PC-3 (cell line): ENCODE measurements at regions not wholly inside any gene's neighbourhood (a gene's known extent, or its start where the extent isn't known, plus 50 kb on each side); places are given as distances from the start of the nearest gene placed in this dataset.

Experiments
- ATAC-seq: fragments of 200-7000 bp; cut with Tn5 transposase; 2 replicates; pipeline ENCODE4 v1.9.1; 2020; ENCODE audit warnings: mild to moderate bottlenecking, moderate library complexity
- BruUV-seq: library from RNA; stranded (reverse); fragments of 400-500 nt; replicated peaks from 2 replicates; lab custom pipeline; 2021; lab: Mats Ljungman, UMichigan
- CTCF ChIA-PET: fragments of 300-600 bp; sonication (Branson Sonifier 250); formaldehyde crosslinking; loops from one replicate; lab custom pipeline; 2022; ENCODE audit warnings: antibody characterized with exemption; lab: Charles Lee
- POLR2A ChIA-PET: fragments of 300-600 bp; sonication (Branson Sonifier 250); formaldehyde crosslinking; loops from one replicate; lab custom pipeline; 2022; ENCODE audit warnings: antibody characterized with exemption; ENCODE audit not compliant: unreplicated experiment; lab: Charles Lee
- DNase-seq: peaks from one replicate; pipeline ENCODE4 v3.0.0-alpha.2; 2015
- H2AFZ ChIP-seq: fragments of 300-600 bp; sonication (generic); 2 replicates; pipeline ENCODE4 v1.6.0; 2016; ENCODE audit warnings: antibody characterized with exemption, low read length
- H3F3A ChIP-seq: fragments of 300-600 bp; sonication (generic); one replicate; pipeline ENCODE4 v1.6.0; 2017; ENCODE audit warnings: antibody characterized with exemption, low read length, control low read depth, mild to moderate bottlenecking; ENCODE audit not compliant: unreplicated experiment
- H3K27ac ChIP-seq: fragments of 300-600 bp; sonication (generic); 2 replicates; pipeline ENCODE4 v1.5.1; 2016; ENCODE audit warnings: mild to moderate bottlenecking, low read length
- H3K27me3 ChIP-seq: fragments of 300-600 bp; sonication (generic); 2 replicates; pipeline ENCODE4 v1.6.1; 2016; ENCODE audit warnings: low read length, mixed read lengths
- H3K36me3 ChIP-seq: fragments of 300-600 bp; sonication (generic); 2 replicates; pipeline ENCODE4 v1.6.1; 2016; ENCODE audit warnings: low read depth, mixed run types, low read length, mixed read lengths
- H3K4me1 ChIP-seq: fragments of 300-600 bp; sonication (generic); 2 replicates; pipeline ENCODE4 v1.5.1; 2016; ENCODE audit warnings: low read length; ENCODE audit not compliant: insufficient read depth
- H3K4me2 ChIP-seq: fragments of 300-600 bp; sonication (generic); 2 replicates; pipeline ENCODE4 v1.6.0; 2016; ENCODE audit warnings: low read length
- H3K4me3 ChIP-seq: fragments of 300-600 bp; sonication (generic); 2 replicates; pipeline ENCODE4 v1.5.1; 2016; ENCODE audit warnings: mild to moderate bottlenecking, low read length, mixed read lengths
- H3K79me2 ChIP-seq: fragments of 300-600 bp; sonication (generic); 2 replicates; pipeline ENCODE4 v1.6.1; 2017; ENCODE audit warnings: low read length, mixed read lengths
- H3K9ac ChIP-seq: fragments of 300-600 bp; sonication (generic); 2 replicates; pipeline ENCODE4 v1.6.0; 2016; ENCODE audit warnings: mild to moderate bottlenecking, low read length
- H3K9me2 ChIP-seq: fragments of 300-600 bp; sonication (generic); replicated peaks from 2 replicates; pipeline ENCODE4 v1.6.1; 2016; ENCODE audit warnings: mixed run types, low read length, mixed read lengths
- H3K9me3 ChIP-seq: fragments of 300-600 bp; sonication (generic); 2 replicates; pipeline ENCODE4 v1.6.1; 2016; ENCODE audit warnings: low read length, mixed read lengths
- H4K20me1 ChIP-seq: fragments of 300-600 bp; sonication (generic); 2 replicates; pipeline ENCODE4 v1.6.1; 2016; ENCODE audit warnings: low read length, mixed read lengths
- EZH2 ChIP-seq: fragments of 300-600 bp; sonication (generic); IDR thresholded peaks from one replicate; pipeline ENCODE4 v1.6.1; 2017; ENCODE audit warnings: antibody characterized with exemption, mild to moderate bottlenecking, low read length; ENCODE audit not compliant: unreplicated experiment
- EZH2phosphoT487 ChIP-seq: fragments of 300-600 bp; sonication (generic); IDR thresholded peaks from 2 replicates; pipeline ENCODE4 v1.6.1; 2018; ENCODE audit warnings: mild to moderate bottlenecking, antibody characterized with exemption, low read length, borderline replicate concordance
- intact Hi-C: fragments of 100-400 bp; cut with micrococcal nuclease; formaldehyde crosslinking; loops from 2 replicates; pipeline ENCODE4 v1.9.0; 2023
- TF ChIP-seq, protein P1 (sequence below): fragments of 300-600 bp; sonication (generic); conservative IDR thresholded peaks from 2 replicates; pipeline ENCODE4 v1.5.1; 2017; ENCODE audit warnings: antibody characterized with exemption, low read depth, mild to moderate bottlenecking, low read length

DNA sequence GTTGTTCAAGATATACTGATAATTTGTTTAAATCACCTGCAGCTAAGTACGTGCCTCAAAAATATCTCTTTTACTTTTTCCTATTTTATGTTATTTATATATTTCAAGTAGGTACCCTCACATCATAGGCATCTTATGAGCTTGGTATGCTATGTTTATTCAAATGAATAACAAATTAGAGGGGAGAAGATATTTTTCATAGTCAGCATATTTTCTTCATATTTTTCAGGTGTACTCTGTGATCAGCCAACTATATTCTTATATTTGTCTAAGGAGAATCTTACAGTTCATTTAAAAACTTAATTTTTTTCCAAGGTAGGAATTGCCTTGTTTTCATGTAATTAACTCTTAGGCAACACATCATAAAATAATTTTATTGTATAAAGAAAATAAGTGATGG lies 421.1 kb upstream of the GRM7 start:
- Histone ChIP-seq H3K9me2 (no peaks in the 10 kb centered on the region), H3K27me3 (no peaks in the 10 kb centered on the region), H2AFZ (no peak overlapping the region), H3K9me3 (no peaks in the 10 kb centered on the region), H3K36me3 (no peaks in the 10 kb centered on the region), H3K4me2 (no peak overlapping the region), H3K27ac (no peak overlapping the region), H3K4me3 (no peak overlapping the region), H3K9ac (no peak overlapping the region), H3K79me2 (no peaks in the 10 kb centered on the region), H3F3A (no peaks in the 10 kb centered on the region), H3K4me1 (no peaks in the 10 kb centered on the region), H4K20me1 (no peaks in the 10 kb centered on the region)
- DNase-seq = no peak
- TF ChIP-seq, protein P1, sequence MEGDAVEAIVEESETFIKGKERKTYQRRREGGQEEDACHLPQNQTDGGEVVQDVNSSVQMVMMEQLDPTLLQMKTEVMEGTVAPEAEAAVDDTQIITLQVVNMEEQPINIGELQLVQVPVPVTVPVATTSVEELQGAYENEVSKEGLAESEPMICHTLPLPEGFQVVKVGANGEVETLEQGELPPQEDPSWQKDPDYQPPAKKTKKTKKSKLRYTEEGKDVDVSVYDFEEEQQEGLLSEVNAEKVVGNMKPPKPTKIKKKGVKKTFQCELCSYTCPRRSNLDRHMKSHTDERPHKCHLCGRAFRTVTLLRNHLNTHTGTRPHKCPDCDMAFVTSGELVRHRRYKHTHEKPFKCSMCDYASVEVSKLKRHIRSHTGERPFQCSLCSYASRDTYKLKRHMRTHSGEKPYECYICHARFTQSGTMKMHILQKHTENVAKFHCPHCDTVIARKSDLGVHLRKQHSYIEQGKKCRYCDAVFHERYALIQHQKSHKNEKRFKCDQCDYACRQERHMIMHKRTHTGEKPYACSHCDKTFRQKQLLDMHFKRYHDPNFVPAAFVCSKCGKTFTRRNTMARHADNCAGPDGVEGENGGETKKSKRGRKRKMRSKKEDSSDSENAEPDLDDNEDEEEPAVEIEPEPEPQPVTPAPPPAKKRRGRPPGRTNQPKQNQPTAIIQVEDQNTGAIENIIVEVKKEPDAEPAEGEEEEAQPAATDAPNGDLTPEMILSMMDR = no peak
- no peak for TF ChIP-seq EZH2
- no peak for TF ChIP-seq EZH2phosphoT487
- POLR2A ChIA-PET = no interaction called here
- intact Hi-C loops = no loop called here
- CTCF ChIA-PET = no interaction called here
- no TSS peak for BruUV-seq
- ATAC-seq = no peak

DNA sequence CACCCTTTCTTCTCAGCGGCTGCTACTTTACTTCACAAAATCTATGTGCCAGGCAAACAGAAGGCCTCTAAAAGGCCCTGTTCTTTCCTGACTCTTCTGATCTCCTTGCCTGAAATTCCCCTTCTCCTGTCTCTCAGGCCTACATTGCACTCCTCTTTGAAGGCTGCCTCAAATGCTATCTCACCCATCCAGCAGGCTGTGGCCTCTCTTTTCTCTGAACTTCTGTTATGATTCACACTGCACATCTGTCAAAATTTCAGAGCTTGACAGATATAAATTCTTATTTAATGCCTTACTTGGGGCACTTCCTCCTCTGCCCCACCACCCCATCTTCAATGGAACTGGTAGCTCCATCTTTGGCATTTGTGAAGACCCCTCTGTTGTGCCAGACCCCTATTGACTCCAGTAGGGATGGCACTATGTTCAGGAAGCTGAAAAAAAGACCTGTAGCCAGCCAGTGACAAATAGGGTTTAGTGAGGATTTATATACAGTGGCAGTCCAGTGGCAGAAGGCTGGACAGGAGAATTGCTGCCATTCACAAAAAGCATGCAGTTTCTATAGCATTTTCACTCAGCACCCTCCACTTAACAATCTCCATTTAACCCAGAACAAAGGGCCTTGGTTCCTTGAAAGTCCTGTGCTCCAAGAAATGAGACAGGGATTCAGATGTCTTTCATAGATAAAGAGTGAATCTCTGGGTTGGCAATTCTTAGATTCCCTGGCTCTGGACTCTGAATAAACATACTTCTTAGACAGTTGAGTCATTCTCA lies 415.8 kb upstream of the GRM7 start:
- Histone ChIP-seq H3K79me2 (no peaks in the 10 kb centered on the region), H2AFZ (no peak overlapping the region)

More for the DNA sequence above, 415.8 kb upstream of the GRM7 start:
- H4K20me1 ChIP-seq = no peaks in the 10 kb centered on the region
- H3K4me1 ChIP-seq = no peaks in the 10 kb centered on the region
- H3K9me2 ChIP-seq = no peaks in the 10 kb centered on the region
- H3K4me3 ChIP-seq = no peak overlapping the region
- ChIA-PET POLR2A (no interaction called here), CTCF (no interaction called here)
- no peaks in the 10 kb centered on the region for H3F3A ChIP-seq
- no peak overlapping the region for H3K27ac ChIP-seq
- no peaks in the 10 kb centered on the region for H3K36me3 ChIP-seq
- H3K4me2 ChIP-seq = no peak overlapping the region
- H3K9me3 ChIP-seq = no peaks in the 10 kb centered on the region
- H3K27me3 ChIP-seq = no peaks in the 10 kb centered on the region
- BruUV-seq = no TSS peak
- TF ChIP-seq, protein P1 = no peak
- no peak for TF ChIP-seq EZH2
- TF ChIP-seq EZH2phosphoT487 = no peak
- H3K9ac ChIP-seq = no peak overlapping the region
- DNase-seq (no peak), ATAC-seq (no peak)
- intact Hi-C loops = no loop called here
